ENCODE measurements at regions not wholly inside any gene's neighbourhood (a gene's known extent, or its start where the extent isn't known, plus 50 kb on each side); places are given as distances from the start of the nearest gene placed in this dataset.
"Not testable (repeated sequence)": the region's sequence is repeated elsewhere in the genome, so short reads cannot be mapped to it uniquely, and the experiment has no call there.

DNA sequence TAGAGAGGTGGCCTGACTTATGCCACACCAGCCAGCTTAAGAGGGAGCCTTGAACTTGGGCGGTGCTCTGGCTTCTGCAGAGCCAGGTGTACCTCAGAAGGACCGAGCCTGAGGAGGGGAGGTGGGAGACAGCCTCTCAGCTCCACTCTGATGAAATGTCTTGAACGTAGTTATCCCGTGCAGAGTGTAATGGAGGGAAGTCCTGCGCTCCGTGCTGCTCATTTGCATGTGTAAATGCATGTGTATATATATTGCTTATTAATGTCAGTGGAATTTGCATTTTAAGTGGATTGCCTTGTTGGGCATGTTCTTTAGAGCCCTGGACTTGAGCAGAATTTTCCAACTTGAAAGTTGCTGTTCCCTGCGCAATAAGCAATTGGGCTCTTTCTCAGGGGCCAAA is 264.9 kb upstream of the SDK2 start:
- H3K9me3 Mint-ChIP-seq: no peaks in the 10 kb centered on the region
- H3K4me3 Mint-ChIP-seq: no peak overlapping the region
- H3K36me3 Mint-ChIP-seq (ENCODE audit: low read depth): no peaks in the 10 kb centered on the region
- H3K4me1 Mint-ChIP-seq (ENCODE audit: low read depth): no peaks in the 10 kb centered on the region
- DNase-seq (ENCODE audit: low spot score): no peak
- H3K27me3 Mint-ChIP-seq (ENCODE audit: low read depth): peaks cover 8% of the 10 kb centered on the region
- H3K27ac Mint-ChIP-seq: no peak overlapping the region

GRCh38 chr17:73910206-73910605 is 266.0 kb upstream of the SDK2 start:
- DNase-seq (ENCODE audit: low spot score): no peak
- Mint-ChIP-seq H3K9me3 (no peaks in the 10 kb centered on the region), H3K27me3 (ENCODE audit: low read depth) (peaks cover 13% of the 10 kb centered on the region), H3K36me3 (ENCODE audit: low read depth) (no peaks in the 10 kb centered on the region), H3K4me3 (no peak overlapping the region), H3K27ac (no peak overlapping the region), H3K4me1 (ENCODE audit: low read depth) (no peaks in the 10 kb centered on the region)

- H3K27ac Mint-ChIP-seq: no peak overlapping the region
- no peak for DNase-seq (ENCODE audit: low spot score)
- H3K27me3 Mint-ChIP-seq (ENCODE audit: low read depth): peaks cover 14% of the 10 kb centered on the region
- no peak overlapping the region for H3K4me3 Mint-ChIP-seq
- H3K9me3 Mint-ChIP-seq: no peaks in the 10 kb centered on the region
- no peaks in the 10 kb centered on the region for H3K4me1 Mint-ChIP-seq (ENCODE audit: low read depth)
- no peaks in the 10 kb centered on the region for H3K36me3 Mint-ChIP-seq (ENCODE audit: low read depth)
Observed at GRCh38 chr17:73910821-73911515, 266.7 kb upstream of the SDK2 start.

- no peak overlapping the region for H3K4me3 Mint-ChIP-seq
- H3K27ac Mint-ChIP-seq: no peak overlapping the region
- peaks cover 14% of the 10 kb centered on the region for H3K27me3 Mint-ChIP-seq (ENCODE audit: low read depth)
- H3K36me3 Mint-ChIP-seq (ENCODE audit: low read depth): no peaks in the 10 kb centered on the region
- no peaks in the 10 kb centered on the region for H3K4me1 Mint-ChIP-seq (ENCODE audit: low read depth)
- no peak for DNase-seq (ENCODE audit: low spot score)
- H3K9me3 Mint-ChIP-seq: no peaks in the 10 kb centered on the region
Observed at GRCh38 chr17:73911726-73912372, 267.6 kb upstream of the SDK2 start.

DNA sequence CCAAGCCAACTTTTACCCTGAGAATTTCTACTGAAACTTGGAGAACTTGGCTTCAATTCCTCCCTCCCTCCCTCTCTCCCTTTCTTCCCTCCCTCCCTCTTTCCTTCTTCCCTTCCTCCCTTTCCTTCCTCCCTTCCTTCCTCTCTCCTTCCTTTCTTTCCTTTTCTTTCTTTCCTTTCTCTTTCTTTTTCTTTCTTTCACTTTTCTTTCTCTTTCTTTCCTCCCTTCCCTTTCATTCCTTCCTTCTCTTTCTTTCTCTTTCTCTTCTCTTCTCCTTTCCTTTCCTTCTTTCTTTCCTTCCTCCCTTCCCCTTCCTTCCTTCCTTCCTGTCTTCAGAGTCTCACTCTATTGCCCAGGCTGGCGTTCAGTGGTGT is 268.1 kb upstream of the SDK2 start:
- Mint-ChIP-seq H3K9me3 (no peaks in the 10 kb centered on the region), H3K4me1 (ENCODE audit: low read depth) (no peaks in the 10 kb centered on the region), H3K4me3 (no peak overlapping the region), H3K36me3 (ENCODE audit: low read depth) (no peaks in the 10 kb centered on the region), H3K27ac (no peak overlapping the region), H3K27me3 (ENCODE audit: low read depth) (peaks cover 14% of the 10 kb centered on the region)
- no peak for DNase-seq (ENCODE audit: low spot score)

- no peak overlapping the region for H3K4me3 Mint-ChIP-seq
- no peak for DNase-seq (ENCODE audit: low spot score)
- H3K27ac Mint-ChIP-seq: no peak overlapping the region
- peaks cover 20% of the 10 kb centered on the region for H3K27me3 Mint-ChIP-seq (ENCODE audit: low read depth)
- H3K4me1 Mint-ChIP-seq (ENCODE audit: low read depth): no peaks in the 10 kb centered on the region
- H3K36me3 Mint-ChIP-seq (ENCODE audit: low read depth): no peaks in the 10 kb centered on the region
- no peaks in the 10 kb centered on the region for H3K9me3 Mint-ChIP-seq
Observed at GRCh38 chr17:73914536-73915274, 270.5 kb upstream of the SDK2 start.

DNA sequence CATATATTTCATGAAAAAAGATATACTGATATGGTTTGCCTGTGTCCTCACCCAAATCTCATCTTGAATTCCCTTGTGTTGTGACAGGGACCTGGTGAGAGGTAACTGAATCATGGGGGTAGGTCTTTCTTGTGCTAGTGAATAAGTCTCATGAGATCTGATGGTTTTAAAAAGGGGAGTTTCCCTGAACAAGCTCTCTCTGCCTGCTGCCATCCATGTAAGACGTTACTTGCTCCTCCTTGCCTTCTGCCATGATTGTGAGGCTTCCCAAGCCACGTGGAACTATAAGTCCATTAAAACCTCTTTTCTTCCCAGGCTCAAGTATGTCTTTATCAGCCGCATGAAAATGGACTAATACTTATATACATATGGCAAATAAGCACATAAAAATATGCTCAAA is 274.8 kb upstream of the SDK2 start:
- not testable (repeated sequence) for H3K36me3 Mint-ChIP-seq (ENCODE audit: low read depth); H3K4me1 Mint-ChIP-seq (ENCODE audit: low read depth); H3K4me3 Mint-ChIP-seq; H3K27ac Mint-ChIP-seq; DNase-seq (ENCODE audit: low spot score); H3K9me3 Mint-ChIP-seq
- H3K27me3 Mint-ChIP-seq (ENCODE audit: low read depth): peaks cover 20% of the 10 kb centered on the region

DNA sequence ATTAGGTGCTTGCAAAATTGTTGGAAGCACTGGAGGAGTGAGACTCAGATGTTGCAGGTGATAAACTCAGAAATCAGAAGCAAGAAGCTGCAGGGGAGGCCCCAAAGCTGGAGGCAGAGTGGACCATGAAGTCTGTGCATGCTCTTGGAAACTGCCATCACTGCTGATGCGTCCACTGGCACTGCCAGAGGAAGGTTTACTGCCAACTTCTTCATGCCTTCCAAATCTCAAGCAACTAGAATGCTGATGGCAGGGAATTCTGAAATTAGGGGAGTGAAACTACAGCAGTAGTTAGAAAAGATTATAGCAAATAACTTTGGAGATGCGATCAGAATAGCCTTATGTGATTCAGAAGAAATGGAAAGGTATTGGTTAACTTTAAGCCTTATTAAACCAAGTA is 277.1 kb upstream of the SDK2 start:
- H3K27me3 Mint-ChIP-seq (ENCODE audit: low read depth): peaks cover 18% of the 10 kb centered on the region
- no peaks in the 10 kb centered on the region for H3K36me3 Mint-ChIP-seq (ENCODE audit: low read depth)
- no peak for DNase-seq (ENCODE audit: low spot score)
- H3K4me3 Mint-ChIP-seq: no peak overlapping the region
- H3K9me3 Mint-ChIP-seq: no peaks in the 10 kb centered on the region
- no peaks in the 10 kb centered on the region for H3K4me1 Mint-ChIP-seq (ENCODE audit: low read depth)
- H3K27ac Mint-ChIP-seq: no peak overlapping the region

- Mint-ChIP-seq H3K36me3 (ENCODE audit: low read depth) (no peaks in the 10 kb centered on the region), H3K27ac (no peak overlapping the region), H3K4me1 (ENCODE audit: low read depth) (no peaks in the 10 kb centered on the region), H3K9me3 (no peaks in the 10 kb centered on the region), H3K27me3 (ENCODE audit: low read depth) (peaks cover 14% of the 10 kb centered on the region), H3K4me3 (no peak overlapping the region)
- no peak for DNase-seq (ENCODE audit: low spot score)
Observed at GRCh38 chr17:73924114-73924908, 279.2 kb upstream of the RPL38 start.

DNA sequence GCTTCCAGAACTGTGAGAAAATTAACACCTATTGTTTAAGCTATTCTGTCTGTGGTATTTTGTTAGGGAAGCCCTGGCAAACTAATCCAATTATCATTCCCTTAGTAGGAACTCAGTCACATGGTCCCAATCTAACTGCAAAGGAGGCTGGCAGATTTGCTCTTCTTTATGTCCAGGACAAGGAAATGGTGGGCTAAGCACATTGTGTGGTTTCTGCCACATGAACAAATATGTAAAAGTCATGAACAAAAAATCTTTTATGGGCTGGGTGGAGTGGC is 278.6 kb upstream of the RPL38 start:
- Mint-ChIP-seq H3K27ac (no peak overlapping the region), H3K4me3 (no peak overlapping the region), H3K27me3 (ENCODE audit: low read depth) (peaks cover 10% of the 10 kb centered on the region)

GRCh38 chr17:73929860-73930430 is 273.5 kb upstream of the RPL38 start:
- Mint-ChIP-seq H3K4me3 (no peak overlapping the region), H3K4me1 (ENCODE audit: low read depth) (no peaks in the 10 kb centered on the region), H3K27ac (no peak overlapping the region), H3K36me3 (ENCODE audit: low read depth) (no peaks in the 10 kb centered on the region), H3K9me3 (no peaks in the 10 kb centered on the region), H3K27me3 (ENCODE audit: low read depth) (peaks cover 1% of the 10 kb centered on the region)
- no peak for DNase-seq (ENCODE audit: low spot score)

More for the DNA sequence above, 278.6 kb upstream of the RPL38 start:
- no peaks in the 10 kb centered on the region for H3K4me1 Mint-ChIP-seq (ENCODE audit: low read depth)
- no peaks in the 10 kb centered on the region for H3K9me3 Mint-ChIP-seq
- no peak for DNase-seq (ENCODE audit: low spot score)
- H3K36me3 Mint-ChIP-seq (ENCODE audit: low read depth): no peaks in the 10 kb centered on the region

- no peak for DNase-seq (ENCODE audit: low spot score)
- Mint-ChIP-seq H3K9me3 (no peaks in the 10 kb centered on the region), H3K27ac (no peak overlapping the region), H3K4me1 (ENCODE audit: low read depth) (no peaks in the 10 kb centered on the region), H3K4me3 (no peak overlapping the region), H3K27me3 (ENCODE audit: low read depth) (no peaks in the 10 kb centered on the region), H3K36me3 (ENCODE audit: low read depth) (no peaks in the 10 kb centered on the region)
Observed at GRCh38 chr17:73932216-73932749, 271.2 kb upstream of the RPL38 start.

- no peak overlapping the region for H3K4me3 Mint-ChIP-seq
- DNase-seq (ENCODE audit: low spot score): no peak
Observed at GRCh38 chr17:73933164-73933766, 270.2 kb upstream of the RPL38 start.

More at GRCh38 chr17:73933164-73933766, 270.2 kb upstream of the RPL38 start:
- Mint-ChIP-seq H3K36me3 (ENCODE audit: low read depth) (no peaks in the 10 kb centered on the region), H3K4me1 (ENCODE audit: low read depth) (no peaks in the 10 kb centered on the region), H3K9me3 (no peaks in the 10 kb centered on the region), H3K27me3 (ENCODE audit: low read depth) (no peaks in the 10 kb centered on the region), H3K27ac (no peak overlapping the region)
